ENCODE measurements at regions not wholly inside any gene's neighbourhood (a gene's known extent, or its start where the extent isn't known, plus 50 kb on each side); places are given as distances from the start of the nearest gene placed in this dataset.

DNA sequence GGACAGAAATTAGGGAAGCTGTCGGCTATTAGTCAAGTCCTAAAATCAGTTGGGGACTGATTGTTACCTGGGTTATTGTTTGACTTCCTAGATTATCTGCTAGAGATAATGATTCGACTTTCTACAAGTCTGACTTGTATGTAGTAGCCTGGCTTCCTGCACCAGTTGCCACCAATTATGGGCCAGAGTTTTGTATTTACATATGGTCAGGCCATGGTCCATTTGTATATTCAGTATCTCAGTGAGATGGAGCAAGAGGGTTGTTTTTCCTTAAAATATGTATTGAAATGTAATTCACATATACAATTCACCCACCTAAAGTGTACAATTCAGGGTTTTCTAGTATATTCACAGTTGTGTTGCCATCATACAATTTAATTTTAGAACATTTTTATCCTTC is 130.6 kb upstream of the PHACTR3 start:
- no peaks in the 10 kb centered on the region for H3K27me3 ChIP-seq (ENCODE audit: insufficient read depth, low read length)
- H3K14ac ChIP-seq (ENCODE audit: insufficient read depth, low read length) = no peak overlapping the region
- H4K20me1 ChIP-seq (ENCODE audit: control insufficient read depth, insufficient read depth, insufficient read length) = no peaks in the 10 kb centered on the region
- TF ChIP-seq CTCF (conservative IDR thresholded peaks at IDR 0.05) = no peak
- no peak overlapping the region for H2BK5ac ChIP-seq (ENCODE audit: insufficient read length, low read length)
- Mint-ChIP-seq H3K4me1 (peaks cover 20 to 29% of the 10 kb centered on the region in 2 experiments), H3K27ac (no peak overlapping the region), H3K9me3 (peaks cover 8% of the 10 kb centered on the region in 2 experiments), H3K36me3 (ENCODE audit: insufficient read depth in 1 of 3, low read depth in 3 of 3) (peaks cover 5 to 8% (median 7%) of the 10 kb centered on the region in 3 experiments; a peak in 6 of 7 replicates), H3K4me3 (no peak overlapping the region), H3K27me3 (ENCODE audit: low read depth) (peaks cover 8% of the 10 kb centered on the region)
- no peak overlapping the region for H4K5ac ChIP-seq (ENCODE audit: insufficient read length, low read depth, low read length)
- no peak overlapping the region for H3K4me2 ChIP-seq (ENCODE audit: insufficient read depth, insufficient read length, low read length)
- no peak overlapping the region for H2AK5ac ChIP-seq (ENCODE audit: insufficient read length, low read length)
- no CpG with 5 or more reads among the region's 2 CpGs for WGBS (ENCODE audit: extremely low coverage, insufficient read length, low lambda C conversion rate)
- H3K4me1 ChIP-seq (ENCODE audit: insufficient read depth, low read length) = no peaks in the 10 kb centered on the region; the same call in 1 of the 2 replicates
- H3K27ac ChIP-seq (ENCODE audit: insufficient read length, low read depth, low read length) = no peak overlapping the region
- no peak overlapping the region for H3K56ac ChIP-seq (ENCODE audit: insufficient read length, low read depth, low read length)
- H3K18ac ChIP-seq (ENCODE audit: insufficient read length, low read depth, low read length) = no peak overlapping the region
- no peak overlapping the region for H2BK15ac ChIP-seq (ENCODE audit: low read depth, low read length)
- no peak overlapping the region for H3K4ac ChIP-seq (ENCODE audit: low read depth, low read length)
- no peak overlapping the region for H4K91ac ChIP-seq (ENCODE audit: insufficient read length, low read depth, low read length)
- no peak for DNase-seq
- H3K23me2 ChIP-seq (ENCODE audit: insufficient read length, low read depth, low read length, poor library complexity, severe bottlenecking) = no peaks in the 10 kb centered on the region
- H2BK12ac ChIP-seq (ENCODE audit: insufficient read length, low read depth, low read length) = no peak overlapping the region
- H2BK120ac ChIP-seq (ENCODE audit: low read depth, low read length, poor library complexity, severe bottlenecking) = no peak overlapping the region
- H3K79me1 ChIP-seq (ENCODE audit: insufficient read depth, low read depth, low read length, poor library complexity, severe bottlenecking) = no peaks in the 10 kb centered on the region
- no peak overlapping the region for H3T11ph ChIP-seq (ENCODE audit: low read length)
- H3K9ac ChIP-seq (ENCODE audit: extremely low read depth, insufficient read length, low read length) = no peak overlapping the region
- H2BK20ac ChIP-seq (ENCODE audit: low read depth, low read length, poor library complexity, severe bottlenecking) = no peak overlapping the region
- no peaks in the 10 kb centered on the region for H3K9me3 ChIP-seq (ENCODE audit: control insufficient read depth, low read depth, low read length)
- no peak overlapping the region for H2AFZ ChIP-seq (ENCODE audit: low read length)
- no peaks in the 10 kb centered on the region for H3K79me2 ChIP-seq (ENCODE audit: insufficient read depth, low read length)
- no peak overlapping the region for H4K8ac ChIP-seq (replicated peaks; ENCODE audit: insufficient read length, low read depth, low read length)
- H3K23ac ChIP-seq (ENCODE audit: insufficient read length, low read depth, low read length) = no peak overlapping the region

Measured in H9 (cell line).